HepG2 (cell line): ENCODE measurements at regions not wholly inside any gene's neighbourhood (a gene's known extent, or its start where the extent isn't known, plus 50 kb on each side); places are given as distances from the start of the nearest gene placed in this dataset.

Experiments
- BHLHE40 ChIP-seq: IDR thresholded peaks from 2 replicates; pipeline ENCODE4 v1.6.1; 2011; ENCODE audit warnings: low read length, improper control_type of control experiment
- PAX8 ChIP-seq: sonication (generic); formaldehyde crosslinking; IDR thresholded peaks from 2 replicates; pipeline ENCODE4 v1.8.0; 2022; ENCODE audit warnings: mild to moderate bottlenecking, missing genetic modification reagents, borderline replicate concordance

DNA sequence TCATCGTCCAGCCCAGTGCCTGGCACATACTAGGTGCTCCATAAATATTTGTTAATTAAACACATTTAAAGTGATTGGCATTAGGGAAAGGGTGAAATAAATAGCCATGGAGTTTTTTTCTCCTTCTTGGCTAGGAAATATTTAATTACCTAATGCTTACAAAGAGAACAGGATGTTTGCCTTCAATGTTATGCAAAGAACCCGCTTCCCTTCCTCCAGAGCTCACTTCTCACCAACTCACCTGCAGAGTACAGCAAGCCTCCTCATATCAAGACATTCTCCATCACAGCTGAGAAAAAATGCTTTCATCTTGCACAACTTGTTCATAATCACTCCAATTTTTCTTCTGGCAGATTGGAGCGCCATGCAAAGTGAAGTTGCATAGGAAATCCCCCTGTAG is 161.7 kb upstream of the STK32A start:
- TF ChIP-seq BHLHE40 (no peak), PAX8 (CRISPR knock-in tag) (no peak)
